Psoas muscle (tissue), 7 donors: ENCODE measurements at regions not wholly inside any gene's neighbourhood (a gene's known extent, or its start where the extent isn't known, plus 50 kb on each side); places are given as distances from the start of the nearest gene placed in this dataset.

ENCODE experiments used
- ATAC-seq, 4 donors: fragments of 200-7000 bp; cut with Tn5 transposase; one replicate each; pipeline ENCODE4 v1.9.1; 2020; ENCODE audit warnings: moderate library complexity in 3 of 4, mild to moderate bottlenecking in 2 of 4
- DNase-seq, 2 donors: peaks; one replicate each; pipeline ENCODE4 v3.0.0-alpha.2; 2020
- H3K27ac ChIP-seq: fragments of 200-600 bp; one replicate; pipeline ENCODE4 v1.8.0; 2022
- H3K27me3 ChIP-seq, 3 donors: fragments of 200-600 bp in 1 of 3; one replicate each; pipeline versions ENCODE4 v1.6.1 to v1.8.0; 2013 to 2022; ENCODE audit warnings: low read length in 2 of 3, mild to moderate bottlenecking in 2 of 3, moderate library complexity in 1 of 3; ENCODE audit not compliant: insufficient read depth in 3 of 3
- H3K36me3 ChIP-seq, 2 donors: fragments of 200-600 bp in 1 of 2; one replicate each; pipeline versions ENCODE4 v1.6.1 to v1.8.0; 2013 to 2022; ENCODE audit warnings: low read depth in 1 of 2, mild to moderate bottlenecking in 1 of 2, moderate library complexity in 1 of 2; ENCODE audit not compliant: insufficient read depth in 1 of 2
- H3K4me1 ChIP-seq: fragments of 200-600 bp; one replicate; pipeline ENCODE4 v1.8.0; 2022
- H3K4me3 ChIP-seq: fragments of 200-600 bp; one replicate; pipeline ENCODE4 v1.8.0; 2022; ENCODE audit warnings: mild to moderate bottlenecking
- H3K9me3 ChIP-seq: fragments of 200-600 bp; one replicate; pipeline ENCODE4 v1.8.0; 2022
- WGBS, 3 donors: extraction: QIAGEN DNeasy Blood & Tissue Kit; methylation state at CpG; one replicate each; pipeline versions ENCODE4 v1.1.6 to v1.1.7; 2013; 5-methylcytosine and 5-hydroxymethylcytosine counted together
- intact Hi-C, 2 donors: fragments of 100-400 bp; cut with DNase I; formaldehyde crosslinking; loops; one replicate each; pipeline versions ENCODE4 v1.11.0 to v1.14.2; 2022
- TF ChIP-seq, protein P1 (sequence below): fragments of 200-600 bp; IDR thresholded peaks from one replicate; pipeline ENCODE4 v1.8.0; 2022; ENCODE audit warnings: antibody characterized with exemption
- donor health status: healthy with polysubstance abuse.
- donor health status: DM: no; HTN: no; CAD: no; lungs with moderate emphysema.
- donor health status: Bipolar disorder and iron deficiency.
- donor health status: healthy.
- donor health status: DM: yes; HTN: yes; CAD: no.
- donor health status: DM: no; HTN: no; CAD: no.
- donor health status: DM: yes; HTN: yes; CAD: no.

DNA sequence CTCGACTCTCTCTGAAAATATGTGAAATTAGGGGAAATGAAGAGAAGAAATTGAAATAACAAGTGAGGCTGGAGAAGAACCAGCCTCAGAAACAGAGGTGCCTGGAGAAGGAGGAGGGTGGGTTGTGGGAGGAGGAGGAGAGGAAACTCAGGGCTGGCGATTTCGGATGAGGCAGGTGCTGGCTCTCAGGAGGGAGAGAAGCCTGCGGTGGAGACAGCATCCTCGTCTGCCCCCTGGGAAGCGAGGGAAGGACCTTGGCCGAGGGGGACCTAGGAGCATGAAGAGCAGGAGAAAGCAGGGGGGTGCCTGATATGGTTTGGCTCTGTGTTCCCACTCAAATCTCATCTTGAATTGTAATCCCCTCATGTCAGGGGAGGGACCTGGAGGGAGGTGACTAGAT, 264.7 kb upstream of the TNRC6C start:
- Histone ChIP-seq H3K4me3 (no peak overlapping the region), H3K4me1 (no peaks in the 10 kb centered on the region), H3K36me3 (no peaks in the 10 kb centered on the region), H3K27me3 (peaks cover 0 to 37% (median 10%) of the 10 kb centered on the region in 3 donors), H3K9me3 (no peaks in the 10 kb centered on the region), H3K27ac (no peak overlapping the region)
- intact Hi-C loops, result no loop called here
- ATAC-seq (no peak), DNase-seq (no peak)
- 74 to 85% (median 83%) methylated on average over 7 of the region's 7 CpGs for WGBS, 3 donors
- TF ChIP-seq, protein P1, sequence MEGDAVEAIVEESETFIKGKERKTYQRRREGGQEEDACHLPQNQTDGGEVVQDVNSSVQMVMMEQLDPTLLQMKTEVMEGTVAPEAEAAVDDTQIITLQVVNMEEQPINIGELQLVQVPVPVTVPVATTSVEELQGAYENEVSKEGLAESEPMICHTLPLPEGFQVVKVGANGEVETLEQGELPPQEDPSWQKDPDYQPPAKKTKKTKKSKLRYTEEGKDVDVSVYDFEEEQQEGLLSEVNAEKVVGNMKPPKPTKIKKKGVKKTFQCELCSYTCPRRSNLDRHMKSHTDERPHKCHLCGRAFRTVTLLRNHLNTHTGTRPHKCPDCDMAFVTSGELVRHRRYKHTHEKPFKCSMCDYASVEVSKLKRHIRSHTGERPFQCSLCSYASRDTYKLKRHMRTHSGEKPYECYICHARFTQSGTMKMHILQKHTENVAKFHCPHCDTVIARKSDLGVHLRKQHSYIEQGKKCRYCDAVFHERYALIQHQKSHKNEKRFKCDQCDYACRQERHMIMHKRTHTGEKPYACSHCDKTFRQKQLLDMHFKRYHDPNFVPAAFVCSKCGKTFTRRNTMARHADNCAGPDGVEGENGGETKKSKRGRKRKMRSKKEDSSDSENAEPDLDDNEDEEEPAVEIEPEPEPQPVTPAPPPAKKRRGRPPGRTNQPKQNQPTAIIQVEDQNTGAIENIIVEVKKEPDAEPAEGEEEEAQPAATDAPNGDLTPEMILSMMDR, result no peak

DNA sequence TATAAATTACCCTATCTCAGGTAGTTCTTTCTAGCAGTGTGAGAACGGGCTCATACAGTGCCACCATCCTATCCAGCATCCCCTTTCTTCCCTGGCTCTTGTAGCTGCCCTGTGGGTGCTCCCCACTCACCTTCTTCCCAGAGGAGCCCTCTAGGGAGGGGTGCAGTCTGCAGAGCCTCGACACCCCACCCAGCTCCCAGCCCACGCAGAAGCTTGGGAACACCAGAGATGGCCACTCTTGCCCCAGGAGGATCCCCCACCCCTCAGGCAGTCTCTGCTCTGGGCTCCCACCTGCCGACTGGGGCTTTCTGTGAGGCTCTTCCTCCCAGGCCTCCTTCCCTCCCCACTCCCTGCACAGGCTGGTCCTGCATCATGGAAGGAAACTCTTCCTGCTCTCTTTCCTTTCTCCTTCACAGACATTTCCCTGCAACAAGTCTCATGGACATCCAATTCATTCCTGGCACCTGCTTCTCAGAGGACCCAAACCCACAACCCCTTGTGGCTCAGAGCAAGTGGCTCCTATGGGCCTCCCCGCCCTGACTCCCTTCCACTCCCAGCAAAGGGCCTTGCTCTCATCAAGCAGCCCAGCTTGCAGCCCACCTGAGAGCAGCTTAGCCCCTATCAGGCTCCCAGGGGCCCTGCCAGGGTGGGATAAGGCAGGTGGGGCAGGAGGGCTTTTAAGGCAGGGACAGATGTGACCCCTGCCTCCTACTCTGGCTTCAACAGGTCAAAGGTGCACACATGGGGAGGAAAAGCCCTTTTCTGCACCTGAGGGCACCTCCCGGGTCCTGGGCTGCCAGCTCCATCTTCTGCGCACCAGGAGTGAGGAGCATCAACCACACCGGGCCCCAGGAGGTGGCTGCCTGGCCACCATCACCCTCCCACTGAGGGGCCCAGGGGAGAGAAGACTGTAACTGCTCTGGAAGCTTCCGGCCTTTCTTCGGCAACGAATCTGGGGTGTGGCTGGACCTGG, 263.8 kb upstream of the TNRC6C start:
- WGBS, 3 donors, result 84% methylated on average over 11 of the region's 11 CpGs
- Histone ChIP-seq H3K27ac (no peak overlapping the region), H3K27me3 (peaks cover 0 to 40% (median 14%) of the 10 kb centered on the region in 3 donors), H3K4me3 (no peak overlapping the region), H3K9me3 (no peaks in the 10 kb centered on the region), H3K4me1 (no peaks in the 10 kb centered on the region), H3K36me3 (no peaks in the 10 kb centered on the region)
- ATAC-seq (no peak), DNase-seq (no peak)
- TF ChIP-seq, protein P1, result no peak
- intact Hi-C loops, result no loop called here

DNA sequence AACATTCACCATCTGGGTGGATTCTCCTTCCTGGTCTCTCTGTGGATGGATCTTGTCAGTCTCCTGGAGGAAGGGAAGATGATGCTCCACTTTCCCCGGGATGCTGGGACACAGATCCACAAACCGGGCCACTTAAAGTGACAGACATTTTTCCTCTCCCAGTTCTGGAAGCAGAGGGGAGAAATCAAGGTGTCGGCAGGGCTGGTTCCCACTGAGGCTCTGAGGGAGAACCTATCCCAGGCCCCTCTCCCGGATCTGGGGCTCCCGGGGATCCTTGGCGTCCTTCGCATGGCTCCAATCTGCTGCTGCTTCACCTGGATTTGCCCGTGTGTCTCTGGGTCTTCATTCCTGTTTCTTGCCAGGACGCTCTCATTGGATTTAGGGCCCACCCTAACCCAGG, 263.1 kb upstream of the TNRC6C start:
- ATAC-seq, result no peak
- no peak for DNase-seq
- WGBS, 3 donors, result 80 to 83% (median 83%) methylated on average over 9 of the region's 9 CpGs
- H3K4me1 ChIP-seq, result no peaks in the 10 kb centered on the region
- TF ChIP-seq, protein P1, result no peak
- no peaks in the 10 kb centered on the region for H3K36me3 ChIP-seq
- H3K27me3 ChIP-seq, result peaks cover 0 to 38% (median 11%) of the 10 kb centered on the region in 3 donors
- intact Hi-C loops, result no loop called here
- no peaks in the 10 kb centered on the region for H3K9me3 ChIP-seq
- no peak overlapping the region for H3K27ac ChIP-seq
- H3K4me3 ChIP-seq, result no peak overlapping the region

DNA sequence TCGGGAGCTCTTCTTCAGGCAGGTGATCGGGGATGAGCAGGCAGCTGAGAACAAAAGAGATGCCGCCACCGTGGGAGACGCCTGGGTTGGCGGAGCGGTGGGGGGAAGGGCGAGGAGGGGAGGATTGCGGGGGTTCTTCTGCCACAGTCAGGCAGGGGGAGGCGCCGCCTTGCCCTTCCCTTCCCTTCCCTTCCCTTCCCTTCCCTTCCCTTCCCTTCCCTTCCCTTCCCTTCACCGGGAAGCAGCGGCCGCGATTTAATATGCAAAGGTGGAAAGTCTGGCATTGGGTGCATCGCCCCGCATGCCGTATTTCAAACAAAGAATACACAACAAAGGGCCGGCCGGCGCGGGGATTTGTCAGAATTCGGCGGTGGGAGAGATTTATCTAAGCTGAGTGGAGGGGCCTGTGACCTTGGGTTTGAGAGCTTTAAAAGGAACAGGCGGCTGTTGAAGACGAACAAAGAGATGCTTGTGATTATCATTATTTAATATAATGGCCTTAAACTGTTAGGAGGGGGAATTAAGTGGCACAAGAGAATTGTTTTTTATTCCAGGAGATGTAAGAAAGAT, 262.3 kb upstream of the TNRC6C start:
- H3K27ac ChIP-seq, result no peak overlapping the region
- WGBS, 3 donors, result 53 to 61% (median 56%) methylated on average over 22 to 25 of the region's 26 CpGs
- intact Hi-C loops, result no loop called here
- ATAC-seq (no peak), DNase-seq (no peak)
- peaks cover 0 to 33% (median 11%) of the 10 kb centered on the region in 3 donors for H3K27me3 ChIP-seq
- no peaks in the 10 kb centered on the region for H3K36me3 ChIP-seq
- TF ChIP-seq, protein P1, result no peak
- H3K4me1 ChIP-seq, result no peaks in the 10 kb centered on the region
- H3K9me3 ChIP-seq, result no peaks in the 10 kb centered on the region
- H3K4me3 ChIP-seq, result no peak overlapping the region
